ENCODE measurements at regions not wholly inside any gene's neighbourhood (a gene's known extent, or its start where the extent isn't known, plus 50 kb on each side); places are given as distances from the start of the nearest gene placed in this dataset.

- Mint-ChIP-seq H3K9me3 (ENCODE audit: low read depth) (no peaks in the 10 kb centered on the region), H3K4me1 (ENCODE audit: low read depth) (peaks cover 56% of the 10 kb centered on the region), H3K27me3 (no peaks in the 10 kb centered on the region), H3K4me3 (ENCODE audit: low read depth) (no peak overlapping the region), H3K27ac (peak overlapping the region; percentile 75), H3K36me3 (ENCODE audit: insufficient read depth) (no peaks in the 10 kb centered on the region)
- TF ChIP-seq, protein P1, sequence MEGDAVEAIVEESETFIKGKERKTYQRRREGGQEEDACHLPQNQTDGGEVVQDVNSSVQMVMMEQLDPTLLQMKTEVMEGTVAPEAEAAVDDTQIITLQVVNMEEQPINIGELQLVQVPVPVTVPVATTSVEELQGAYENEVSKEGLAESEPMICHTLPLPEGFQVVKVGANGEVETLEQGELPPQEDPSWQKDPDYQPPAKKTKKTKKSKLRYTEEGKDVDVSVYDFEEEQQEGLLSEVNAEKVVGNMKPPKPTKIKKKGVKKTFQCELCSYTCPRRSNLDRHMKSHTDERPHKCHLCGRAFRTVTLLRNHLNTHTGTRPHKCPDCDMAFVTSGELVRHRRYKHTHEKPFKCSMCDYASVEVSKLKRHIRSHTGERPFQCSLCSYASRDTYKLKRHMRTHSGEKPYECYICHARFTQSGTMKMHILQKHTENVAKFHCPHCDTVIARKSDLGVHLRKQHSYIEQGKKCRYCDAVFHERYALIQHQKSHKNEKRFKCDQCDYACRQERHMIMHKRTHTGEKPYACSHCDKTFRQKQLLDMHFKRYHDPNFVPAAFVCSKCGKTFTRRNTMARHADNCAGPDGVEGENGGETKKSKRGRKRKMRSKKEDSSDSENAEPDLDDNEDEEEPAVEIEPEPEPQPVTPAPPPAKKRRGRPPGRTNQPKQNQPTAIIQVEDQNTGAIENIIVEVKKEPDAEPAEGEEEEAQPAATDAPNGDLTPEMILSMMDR (IDR thresholded peaks at IDR 0.05; ENCODE audit: unreplicated experiment): no peak
- DNase-seq (ENCODE audit: low spot score, unreplicated experiment): no peak
These were observed 138.5 kb upstream of the SOX4 start for GRCh38 chr6:21455071-21455470.

GRCh38 chr6:21457647-21458046, 135.9 kb upstream of the SOX4 start:
- no peaks in the 10 kb centered on the region for H3K9me3 Mint-ChIP-seq (ENCODE audit: low read depth)
- no peak overlapping the region for H3K4me3 Mint-ChIP-seq (ENCODE audit: low read depth)
- TF ChIP-seq, protein P1 (IDR thresholded peaks at IDR 0.05; ENCODE audit: unreplicated experiment): no peak
- no peaks in the 10 kb centered on the region for H3K36me3 Mint-ChIP-seq (ENCODE audit: insufficient read depth)
- no peak for DNase-seq (ENCODE audit: low spot score, unreplicated experiment)
- peaks cover 41% of the 10 kb centered on the region for H3K4me1 Mint-ChIP-seq (ENCODE audit: low read depth)
- no peak overlapping the region for H3K27ac Mint-ChIP-seq
- no peaks in the 10 kb centered on the region for H3K27me3 Mint-ChIP-seq

DNA sequence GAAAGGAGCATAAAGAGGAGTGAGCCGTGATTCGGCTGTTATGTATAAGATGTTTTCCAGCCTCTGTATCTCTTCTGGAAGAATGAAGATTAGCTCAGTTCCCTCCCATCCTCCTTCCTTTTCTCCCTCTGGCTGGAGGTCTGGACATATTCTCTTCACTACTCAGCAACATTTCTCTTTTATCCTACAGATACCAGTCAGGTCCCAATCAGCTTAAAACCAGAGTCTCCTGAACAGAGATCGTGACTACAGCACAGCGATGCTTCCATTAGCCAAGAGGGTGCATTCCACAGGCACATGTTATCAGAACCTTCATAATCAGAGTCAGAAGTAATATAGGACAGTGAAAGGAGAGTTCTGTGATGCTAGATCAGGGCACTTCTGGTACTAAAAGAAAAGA, 133.9 kb upstream of the SOX4 start:
- H3K9me3 Mint-ChIP-seq (ENCODE audit: low read depth): no peaks in the 10 kb centered on the region
- H3K36me3 Mint-ChIP-seq (ENCODE audit: insufficient read depth): no peaks in the 10 kb centered on the region
- no peak for DNase-seq (ENCODE audit: low spot score, unreplicated experiment)
- H3K4me1 Mint-ChIP-seq (ENCODE audit: low read depth): peaks cover 27% of the 10 kb centered on the region
- TF ChIP-seq, protein P1 (IDR thresholded peaks at IDR 0.05; ENCODE audit: unreplicated experiment): no peak
- H3K27me3 Mint-ChIP-seq: no peaks in the 10 kb centered on the region
- no peak overlapping the region for H3K27ac Mint-ChIP-seq
- H3K4me3 Mint-ChIP-seq (ENCODE audit: low read depth): no peak overlapping the region

DNA sequence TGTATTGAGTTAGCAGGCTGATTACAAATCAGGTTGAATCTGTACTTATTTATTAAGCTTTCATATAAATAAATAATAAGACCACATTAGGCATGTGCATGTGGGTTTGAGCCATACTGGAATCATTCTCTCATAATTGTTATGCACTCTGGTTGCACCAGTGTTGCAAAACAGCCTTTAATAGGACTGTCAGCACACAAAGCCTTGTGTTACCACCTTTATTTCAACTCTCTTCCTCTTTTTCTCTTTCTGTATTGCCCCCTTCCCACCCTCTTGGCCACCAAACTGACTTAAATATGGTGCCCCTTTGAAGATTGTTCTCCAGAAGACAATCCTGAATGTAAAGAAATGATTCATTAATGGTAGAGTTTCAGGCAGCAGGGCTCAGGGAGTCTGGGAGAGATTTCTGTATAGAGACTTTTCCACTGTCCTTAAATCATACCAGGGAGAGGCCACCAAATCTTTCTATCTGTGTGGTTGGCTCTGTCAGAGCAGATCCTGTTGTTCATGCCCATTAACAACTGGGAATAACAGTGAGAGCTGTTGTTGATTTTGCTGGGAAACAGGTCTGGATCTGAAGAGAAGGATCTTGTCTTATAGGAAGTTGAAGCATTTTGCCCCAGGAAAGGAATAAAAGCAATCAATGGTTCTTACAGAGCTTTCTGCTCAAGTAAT, 131.6 kb upstream of the SOX4 start:
- Mint-ChIP-seq H3K36me3 (ENCODE audit: insufficient read depth) (no peaks in the 10 kb centered on the region), H3K4me1 (ENCODE audit: low read depth) (peaks cover 19% of the 10 kb centered on the region), H3K27ac (peak overlapping the region; percentile 68), H3K9me3 (ENCODE audit: low read depth) (no peaks in the 10 kb centered on the region), H3K27me3 (no peaks in the 10 kb centered on the region), H3K4me3 (ENCODE audit: low read depth) (no peak overlapping the region)
- DNase-seq (ENCODE audit: low spot score, unreplicated experiment): no peak
- TF ChIP-seq, protein P1 (IDR thresholded peaks at IDR 0.05; ENCODE audit: unreplicated experiment): no peak

DNA sequence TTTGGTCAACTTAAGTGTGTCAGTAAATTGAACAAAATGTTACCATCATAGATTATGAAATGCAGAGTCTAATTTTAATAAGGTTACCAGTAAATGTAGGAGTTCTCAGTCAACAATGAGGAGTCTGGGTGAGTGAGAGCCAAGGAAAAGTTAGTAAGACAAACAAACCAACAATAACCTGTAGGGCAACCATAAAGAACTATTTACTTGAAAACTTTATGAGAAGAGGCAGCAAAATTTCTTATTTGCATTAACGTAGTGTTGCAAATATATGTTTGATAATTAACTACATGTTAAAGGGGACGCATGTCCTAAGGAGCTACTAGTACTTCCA, 131.1 kb upstream of the SOX4 start:
- Mint-ChIP-seq H3K36me3 (ENCODE audit: insufficient read depth) (no peaks in the 10 kb centered on the region), H3K9me3 (ENCODE audit: low read depth) (no peaks in the 10 kb centered on the region), H3K27me3 (no peaks in the 10 kb centered on the region), H3K4me3 (ENCODE audit: low read depth) (no peak overlapping the region), H3K27ac (no peak overlapping the region), H3K4me1 (ENCODE audit: low read depth) (peaks cover 19% of the 10 kb centered on the region)
- TF ChIP-seq, protein P1 (IDR thresholded peaks at IDR 0.05; ENCODE audit: unreplicated experiment): no peak
- no peak for DNase-seq (ENCODE audit: low spot score, unreplicated experiment)
